Fibroblast of lung (primary cell): ENCODE measurements at regions not wholly inside any gene's neighbourhood (a gene's known extent, or its start where the extent isn't known, plus 50 kb on each side); places are given as distances from the start of the nearest gene placed in this dataset.

Experiments
- DNase-seq, 2 donors: peaks; one replicate each; pipeline versions ENCODE4 v3.0.0 to v3.0.0-alpha.2; 2010; ENCODE audit warnings: low read depth in 2 of 2
- H2AFZ ChIP-seq: 2 replicates; pipeline ENCODE4 v1.5.1; 2012; ENCODE audit warnings: low read length, control low read depth, inconsistent platforms
- H3K27ac ChIP-seq: 2 replicates; pipeline ENCODE4 v1.5.1; 2011; ENCODE audit warnings: low read length, control low read depth; ENCODE audit not compliant: insufficient read depth
- H3K27me3 ChIP-seq: 2 replicates; pipeline ENCODE4 v1.5.1; 2011; ENCODE audit warnings: mild to moderate bottlenecking, low read length; ENCODE audit not compliant: control insufficient read depth, insufficient read depth
- H3K36me3 ChIP-seq: 2 replicates; pipeline ENCODE4 v1.5.1; 2011; ENCODE audit warnings: low read length; ENCODE audit not compliant: control insufficient read depth, insufficient read depth
- H3K4me1 ChIP-seq: 2 replicates; pipeline ENCODE4 v1.5.1; 2011; ENCODE audit warnings: low read length; ENCODE audit not compliant: control insufficient read depth, insufficient read depth; ENCODE audit errors: extremely low read depth
- H3K4me2 ChIP-seq: 2 replicates; pipeline ENCODE4 v1.5.1; 2011; ENCODE audit warnings: low read length, control low read depth; ENCODE audit not compliant: insufficient read depth; ENCODE audit errors: extremely low read depth
- H3K4me3 ChIP-seq, 4 experiments: fragments of 200-600 bp in 1 of 4; sonication (generic) in 1 of 4; replicated peaks in 1 of 4; 2 replicates each; pipeline ENCODE4 v1.5.1; 2011 to 2016; ENCODE audit warnings: low read length in 4 of 4, low read depth in 3 of 4, mild to moderate bottlenecking in 3 of 4, control low read depth in 2 of 4, inconsistent platforms in 1 of 4, mixed read lengths in 1 of 4; ENCODE audit not compliant: insufficient read depth in 1 of 4; ENCODE audit errors: control extremely low read depth in 1 of 4
- H3K79me2 ChIP-seq: 2 replicates; pipeline ENCODE4 v1.5.1; 2012; ENCODE audit warnings: mild to moderate bottlenecking, low read length, inconsistent platforms; ENCODE audit not compliant: control insufficient read depth, insufficient read depth
- H3K9ac ChIP-seq: 2 replicates; pipeline ENCODE4 v1.5.1; 2011; ENCODE audit warnings: mild to moderate bottlenecking, low read length, control low read depth; ENCODE audit not compliant: insufficient read depth
- H3K9me3 ChIP-seq: 2 replicates; pipeline ENCODE4 v1.5.1; 2012; ENCODE audit warnings: low read depth, low read length; ENCODE audit not compliant: control insufficient read depth, insufficient read depth
- H4K20me1 ChIP-seq: 2 replicates; pipeline ENCODE4 v1.5.1; 2011; ENCODE audit warnings: low read length; ENCODE audit not compliant: control insufficient read depth, insufficient read depth; ENCODE audit errors: extremely low read depth
- CTCF ChIP-seq, 2 donors: IDR thresholded peaks in 1 of 2; conservative IDR thresholded peaks in 1 of 2; 1 replicate in 1 of 2; 2 replicates in 1 of 2; pipeline ENCODE4 v1.5.1; 2011 to 2012; ENCODE audit warnings: low read length in 2 of 2, control low read depth in 1 of 2, inconsistent platforms in 1 of 2, low read depth in 1 of 2, mild to moderate bottlenecking in 1 of 2
- EZH2 ChIP-seq: IDR thresholded peaks from 2 replicates; pipeline ENCODE4 v1.5.1; 2012; ENCODE audit warnings: low read length, control low read depth, mild to moderate bottlenecking; ENCODE audit errors: missing control alignments

GRCh38 chr2:100739735-100740432 lies 80.1 kb upstream of the NPAS2 start:
- H3K4me3 ChIP-seq = no peak overlapping the region
- no peak for TF ChIP-seq CTCF (conservative IDR thresholded peaks at IDR 0.05 in 1 of 2, IDR thresholded peaks at IDR 0.05 in 1 of 2; ENCODE audit: low read depth in 1 of 2, low read length in 2 of 2)
- TF ChIP-seq EZH2 = no peak
- no peaks in the 10 kb centered on the region for H3K36me3 ChIP-seq
- H3K9me3 ChIP-seq = no peaks in the 10 kb centered on the region
- DNase-seq = no peak
- peaks cover 14% of the 10 kb centered on the region for H3K4me1 ChIP-seq
- H3K9ac ChIP-seq = no peak overlapping the region
- H3K79me2 ChIP-seq = no peaks in the 10 kb centered on the region
- no peak overlapping the region for H3K4me2 ChIP-seq
- H2AFZ ChIP-seq = no peak overlapping the region
- no peaks in the 10 kb centered on the region for H3K27me3 ChIP-seq
- H4K20me1 ChIP-seq = no peaks in the 10 kb centered on the region
- H3K27ac ChIP-seq = no peak overlapping the region

GRCh38 chr2:100741880-100742276 lies 78.1 kb upstream of the NPAS2 start:
- Histone ChIP-seq H3K9me3 (no peaks in the 10 kb centered on the region), H3K4me3 (peak overlapping the region in 1 of 4 experiments; percentile 20)

GRCh38 chr2:100742277-100743254 lies 77.4 kb upstream of the NPAS2 start:
- H3K9me3 ChIP-seq = no peaks in the 10 kb centered on the region
- peak overlapping the region in 1 of 4 experiments; percentile 20 for H3K4me3 ChIP-seq
- no peak for TF ChIP-seq EZH2
- TF ChIP-seq CTCF (conservative IDR thresholded peaks at IDR 0.05 in 1 of 2, IDR thresholded peaks at IDR 0.05 in 1 of 2; ENCODE audit: low read depth in 1 of 2, low read length in 2 of 2) = no peak
- H3K27me3 ChIP-seq = no peaks in the 10 kb centered on the region
- no peaks in the 10 kb centered on the region for H3K79me2 ChIP-seq
- H2AFZ ChIP-seq = no peak overlapping the region
- peak overlapping the region; percentile 87 for H3K27ac ChIP-seq
- H3K9ac ChIP-seq = peak overlapping the region; percentile 30
- peak; percentile 99 for DNase-seq
- no peaks in the 10 kb centered on the region for H3K36me3 ChIP-seq
- H4K20me1 ChIP-seq = no peaks in the 10 kb centered on the region
- peak overlapping the region; percentile 76 for H3K4me2 ChIP-seq
- peaks cover 16% of the 10 kb centered on the region for H3K4me1 ChIP-seq

More at GRCh38 chr2:100741880-100742276, 78.1 kb upstream of the NPAS2 start:
- Histone ChIP-seq H3K36me3 (no peaks in the 10 kb centered on the region), H3K79me2 (no peaks in the 10 kb centered on the region), H2AFZ (no peak overlapping the region), H3K4me1 (peaks cover 16% of the 10 kb centered on the region), H4K20me1 (no peaks in the 10 kb centered on the region), H3K9ac (no peak overlapping the region), H3K4me2 (peak overlapping the region; percentile 76), H3K27me3 (no peaks in the 10 kb centered on the region), H3K27ac (peak overlapping the region; percentile 87)
- DNase-seq = peak; percentile 15 to 72
- TF ChIP-seq EZH2 = no peak
